Fibroblast of pulmonary artery (primary cell): ENCODE measurements at regions not wholly inside any gene's neighbourhood (a gene's known extent, or its start where the extent isn't known, plus 50 kb on each side); places are given as distances from the start of the nearest gene placed in this dataset.
"Not testable (repeated sequence)": the region's sequence is repeated elsewhere in the genome, so short reads cannot be mapped to it uniquely, and the experiment has no call there.

Experiments
- DNase-seq: peaks from one replicate; pipeline ENCODE4 v3.0.0-alpha.2; 2010; ENCODE audit warnings: low read depth
- H3K4me3 ChIP-seq: replicated peaks from 2 replicates; pipeline ENCODE4 v1.5.1; 2011; ENCODE audit warnings: low read depth, mild to moderate bottlenecking, control low read depth, low read length, moderate library complexity
- CTCF ChIP-seq: IDR thresholded peaks from 2 replicates; pipeline ENCODE4 v1.5.1; 2011; ENCODE audit warnings: mild to moderate bottlenecking, control low read depth, low read length, inconsistent platforms; ENCODE audit errors: missing control alignments

GRCh38 chrY:16106613-16107012 is 1582.3 kb downstream of the NLGN4Y start:
- no peak for TF ChIP-seq CTCF
- H3K4me3 ChIP-seq = no peak overlapping the region
- DNase-seq = no peak

- no peak for TF ChIP-seq CTCF
- DNase-seq = no peak
- H3K4me3 ChIP-seq = no peak overlapping the region
Observed at GRCh38 chrY:16108839-16109238, 1584.5 kb downstream of the NLGN4Y start.

GRCh38 chrY:16120096-16120495 is 1595.8 kb downstream of the NLGN4Y start:
- not testable (repeated sequence) for H3K4me3 ChIP-seq, DNase-seq

GRCh38 chrY:16121988-16122387 is 1597.7 kb downstream of the NLGN4Y start:
- DNase-seq = no peak
- no peak overlapping the region for H3K4me3 ChIP-seq
- no peak for TF ChIP-seq CTCF

GRCh38 chrY:16124630-16125317 is 1600.4 kb downstream of the NLGN4Y start:
- DNase-seq = no peak

GRCh38 chrY:16136581-16137298 is 1612.4 kb downstream of the NLGN4Y start:
- DNase-seq = no peak
- no peak overlapping the region for H3K4me3 ChIP-seq
- TF ChIP-seq CTCF = no peak

More at GRCh38 chrY:16124630-16125317, 1600.4 kb downstream of the NLGN4Y start:
- no peak overlapping the region for H3K4me3 ChIP-seq
- TF ChIP-seq CTCF = no peak

- no peak for DNase-seq
- TF ChIP-seq CTCF = no peak
Observed at GRCh38 chrY:16157801-16158200, 1633.5 kb downstream of the NLGN4Y start.

GRCh38 chrY:16175740-16176139 is 1651.4 kb downstream of the NLGN4Y start:
- H3K4me3 ChIP-seq, DNase-seq: not testable (repeated sequence)

More at GRCh38 chrY:16157801-16158200, 1633.5 kb downstream of the NLGN4Y start:
- H3K4me3 ChIP-seq = no peak overlapping the region

- DNase-seq, H3K4me3 ChIP-seq: not testable (repeated sequence)
Observed at GRCh38 chrY:16205482-16205881, 1674.5 kb downstream of the CDY2B start.

GRCh38 chrY:16243322-16243721 is 1636.7 kb downstream of the CDY2B start:
- DNase-seq, H3K4me3 ChIP-seq: not testable (repeated sequence)

- not testable (repeated sequence) for DNase-seq, H3K4me3 ChIP-seq
Observed at GRCh38 chrY:16254551-16255295, 1625.3 kb downstream of the CDY2B start.
